ENCODE measurements at regions not wholly inside any gene's neighbourhood (a gene's known extent, or its start where the extent isn't known, plus 50 kb on each side); places are given as distances from the start of the nearest gene placed in this dataset.
"Not testable (repeated sequence)": the region's sequence is repeated elsewhere in the genome, so short reads cannot be mapped to it uniquely, and the experiment has no call there.

DNA sequence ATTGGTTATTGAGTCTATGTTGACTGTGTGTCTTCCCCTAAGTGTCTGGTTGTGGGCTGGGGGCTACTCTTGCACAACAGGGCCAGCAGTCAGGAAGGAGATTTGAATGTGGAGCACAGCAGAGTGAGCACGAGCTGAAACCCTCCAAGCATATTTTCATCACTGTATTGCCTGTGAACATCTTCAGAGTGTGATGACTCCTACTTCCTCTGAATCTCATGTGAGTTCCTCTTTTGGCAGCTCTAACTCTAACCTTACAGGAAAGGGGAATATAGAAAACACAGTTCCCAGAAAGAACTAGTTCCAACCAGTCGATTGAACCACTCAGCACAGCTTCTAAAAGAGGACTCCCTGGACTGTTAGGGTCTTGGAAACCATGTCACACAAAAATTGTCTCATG is 211.6 kb downstream of the RAP2B start:
- no peak for DNase-seq

DNA sequence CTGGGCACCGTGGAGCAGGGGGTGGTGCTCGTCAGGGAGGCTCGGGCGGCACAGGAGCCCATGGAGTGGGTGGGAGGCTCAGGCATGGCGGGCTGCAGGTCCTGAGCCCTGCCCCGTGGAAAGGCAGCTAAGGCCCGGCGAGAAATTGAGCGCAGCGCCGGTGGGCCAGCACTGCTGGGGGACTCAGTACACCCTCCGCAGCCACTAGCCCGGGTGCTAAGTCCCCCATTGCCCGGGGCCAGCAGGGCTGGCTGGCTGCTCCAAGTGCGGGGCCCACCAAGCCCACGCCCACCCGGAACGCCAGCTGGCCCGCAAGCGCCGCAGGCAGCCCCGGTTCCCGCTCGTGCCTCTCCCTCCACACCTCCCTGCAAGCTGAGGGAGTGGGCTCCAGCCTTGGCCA is 216.3 kb downstream of the RAP2B start:
- DNase-seq: not testable (repeated sequence)

DNA sequence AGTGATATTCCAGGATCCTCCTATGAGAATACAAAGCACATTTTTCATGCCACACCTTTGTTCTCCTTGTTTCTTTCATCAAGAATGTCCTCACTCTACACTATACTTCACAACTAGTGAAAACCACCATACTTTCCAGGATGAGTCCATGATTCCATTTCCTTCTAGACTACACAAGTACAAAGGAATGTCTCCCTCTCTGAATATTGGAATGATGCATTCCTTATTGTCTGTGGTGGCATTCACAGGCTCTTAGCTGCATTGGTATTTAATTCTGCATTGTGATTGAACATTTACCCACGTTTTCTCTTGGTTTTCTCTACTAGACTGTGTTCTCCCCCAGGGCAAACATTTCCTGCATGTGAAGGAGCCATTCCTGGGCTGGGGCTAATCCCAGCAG is 217.5 kb downstream of the RAP2B start:
- no peak for DNase-seq

DNA sequence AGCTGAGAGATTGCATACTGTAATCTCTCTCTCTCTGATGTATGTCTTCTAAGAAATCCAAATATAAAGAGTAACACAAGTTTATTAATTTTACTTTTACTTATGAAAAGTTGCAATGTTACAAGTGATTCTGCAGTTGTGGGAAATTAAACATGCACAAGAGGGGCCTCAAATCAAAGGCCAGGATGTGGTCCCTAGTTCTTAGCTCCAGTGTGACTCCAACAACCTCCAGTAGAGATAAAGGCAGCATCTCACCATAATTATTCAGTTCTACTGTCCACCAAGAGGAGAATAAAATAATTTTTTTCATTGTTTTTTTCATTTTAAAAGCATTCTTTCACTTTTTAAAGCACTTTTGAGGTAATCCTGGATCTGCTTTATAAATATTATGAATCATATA is 223.3 kb downstream of the RAP2B start:
- DNase-seq: no peak

DNA sequence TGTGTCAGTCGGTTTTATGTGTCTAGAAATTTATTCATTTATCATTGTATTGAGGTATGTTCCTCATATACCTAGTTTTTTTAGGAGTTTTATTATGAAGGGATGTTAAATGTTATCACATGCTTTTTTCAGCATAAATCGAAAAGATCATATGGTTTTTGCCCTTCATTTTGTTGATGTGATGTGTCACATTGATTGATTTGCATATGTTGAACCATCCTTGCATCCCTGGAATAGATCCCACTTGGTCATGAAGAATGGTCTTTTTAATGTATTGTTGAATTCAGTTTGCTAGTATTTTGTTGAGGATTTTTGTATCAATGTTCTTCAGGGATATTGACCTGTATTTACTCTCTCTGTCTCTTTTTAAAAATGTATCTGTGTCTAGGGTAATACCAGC is 230.3 kb downstream of the RAP2B start:
- no peak for DNase-seq

DNA sequence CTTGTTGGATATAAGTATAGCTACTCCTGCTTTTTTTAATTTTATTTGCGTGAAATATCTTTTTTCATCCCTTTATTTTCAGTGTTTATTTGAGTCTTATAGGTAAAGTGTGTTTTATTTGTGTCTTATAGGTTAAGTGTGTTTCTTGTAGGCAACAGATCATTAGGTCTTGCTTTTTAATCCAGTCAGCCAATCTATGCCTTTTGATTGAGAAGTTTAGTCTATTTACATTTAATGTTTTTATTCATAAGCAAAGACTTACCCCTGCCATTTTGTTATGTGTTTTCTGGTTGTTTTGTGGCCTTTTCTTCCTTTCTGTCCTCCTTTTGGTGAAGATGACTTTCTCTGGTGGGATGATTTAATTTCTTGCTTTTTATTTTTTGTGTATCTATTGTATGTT is 232.0 kb downstream of the RAP2B start:
- DNase-seq: no peak

DNA sequence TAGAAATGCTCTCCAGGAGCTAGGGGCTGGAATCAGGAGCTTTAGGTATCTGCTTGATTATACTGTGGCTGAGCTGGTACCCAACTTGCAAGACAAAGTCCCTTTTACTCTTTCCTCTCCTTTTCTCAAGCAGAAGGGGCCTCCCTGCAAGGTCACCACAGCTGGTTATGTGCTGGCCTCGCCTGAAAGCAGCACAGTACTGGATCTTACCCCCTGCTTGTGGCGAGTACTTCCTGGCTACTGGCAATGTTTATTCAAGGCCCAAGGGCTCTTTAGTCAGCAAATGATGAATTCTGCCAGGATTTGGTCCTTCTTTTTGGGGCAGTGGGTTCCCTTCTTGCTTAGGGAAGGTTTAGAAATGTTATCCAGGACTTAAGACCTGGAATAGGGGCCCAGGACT is 234.6 kb downstream of the RAP2B start:
- no peak for DNase-seq

DNA sequence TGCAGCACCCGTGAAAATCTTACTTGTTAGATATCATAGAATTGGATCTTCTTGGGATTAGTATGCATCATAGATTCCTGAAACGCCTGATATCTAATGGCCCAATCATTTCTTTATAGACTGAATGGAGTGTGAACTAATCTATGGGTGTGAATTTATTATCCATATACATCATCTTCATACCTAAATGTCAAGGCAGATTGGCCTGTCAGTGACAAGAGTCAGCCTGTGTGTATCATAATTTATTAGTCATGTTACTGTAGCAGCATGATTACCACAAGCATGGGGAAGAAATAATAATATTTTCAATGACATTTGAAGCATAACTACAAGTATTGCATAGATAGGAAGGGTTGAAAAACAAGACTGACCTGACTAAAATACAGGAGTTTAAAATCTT is 235.8 kb downstream of the RAP2B start:
- no peak for DNase-seq

DNA sequence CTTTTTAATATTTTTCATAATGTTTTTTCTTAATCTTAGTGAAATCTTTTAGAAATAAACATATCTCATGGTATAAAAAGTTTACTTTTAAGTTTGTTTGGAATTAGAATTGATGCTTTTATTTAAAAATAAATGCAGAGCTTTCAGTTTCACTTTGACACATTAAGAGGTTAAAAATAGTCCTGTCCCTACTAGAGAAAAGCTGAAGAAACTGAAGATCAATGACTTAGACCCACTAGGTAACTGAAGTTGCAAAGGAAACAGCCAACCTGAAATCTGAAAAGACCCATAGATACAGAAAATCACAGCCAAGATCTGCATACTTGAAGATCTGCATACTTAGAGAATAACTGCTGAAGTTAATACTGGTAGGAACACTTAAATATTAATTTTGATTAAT is 237.6 kb downstream of the RAP2B start:
- no peak for DNase-seq

DNA sequence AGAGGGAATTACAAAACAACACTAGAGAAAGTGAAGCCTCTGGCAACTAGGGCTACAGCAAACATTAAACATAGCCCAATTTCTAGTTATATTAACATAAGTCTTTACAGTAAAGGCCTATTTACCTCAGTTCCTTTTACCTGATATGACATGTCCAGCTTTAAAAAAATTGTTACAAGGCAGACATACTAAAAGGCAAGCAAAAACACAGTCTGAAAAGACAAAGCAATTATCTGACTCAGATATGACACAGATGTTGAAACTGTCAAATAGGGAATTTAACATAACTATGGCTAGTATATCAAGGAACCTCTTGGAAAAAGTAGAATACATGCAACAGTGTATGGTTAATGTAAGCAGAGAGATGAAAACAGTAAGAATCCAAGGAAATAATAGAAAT is 238.6 kb downstream of the RAP2B start:
- DNase-seq: no peak

DNA sequence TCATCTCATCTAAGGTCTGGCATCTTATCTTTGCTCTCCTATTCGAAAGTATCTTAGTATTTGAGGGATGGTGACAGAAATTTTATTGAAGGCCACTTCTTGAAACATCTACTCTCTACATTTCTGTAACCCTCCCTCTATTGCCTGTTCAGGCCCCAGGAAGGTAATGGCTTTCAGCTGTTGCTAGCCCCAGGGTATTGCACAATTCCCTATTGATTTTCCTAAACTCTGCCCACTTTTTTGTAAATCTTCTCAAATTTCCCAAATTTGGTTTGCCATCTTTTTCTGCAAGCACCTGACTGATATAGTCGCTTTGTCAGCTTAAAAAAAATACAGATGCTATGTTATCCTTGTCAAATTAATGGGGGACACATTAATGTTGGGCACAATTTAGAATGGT is 242.1 kb downstream of the RAP2B start:
- no peak for DNase-seq

DNA sequence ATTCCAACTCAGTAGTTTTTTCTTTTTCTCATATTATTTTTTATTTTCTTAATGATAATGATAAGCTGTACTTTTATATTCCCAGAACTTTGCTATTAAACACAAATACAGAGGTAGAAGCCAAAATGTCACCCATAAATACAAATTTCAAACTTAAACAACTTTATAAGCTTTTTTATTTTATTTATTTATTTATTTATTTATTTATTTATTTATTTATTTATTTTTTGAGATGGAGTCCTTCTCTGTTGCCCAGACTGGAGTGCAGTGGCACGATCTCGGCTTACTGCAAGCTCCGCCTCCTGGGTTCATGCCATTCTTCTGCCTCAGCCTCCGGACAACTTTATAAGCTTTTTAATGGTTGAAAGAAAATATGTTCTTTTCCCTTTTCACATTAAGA is 243.3 kb downstream of the RAP2B start:
- not testable (repeated sequence) for DNase-seq

DNA sequence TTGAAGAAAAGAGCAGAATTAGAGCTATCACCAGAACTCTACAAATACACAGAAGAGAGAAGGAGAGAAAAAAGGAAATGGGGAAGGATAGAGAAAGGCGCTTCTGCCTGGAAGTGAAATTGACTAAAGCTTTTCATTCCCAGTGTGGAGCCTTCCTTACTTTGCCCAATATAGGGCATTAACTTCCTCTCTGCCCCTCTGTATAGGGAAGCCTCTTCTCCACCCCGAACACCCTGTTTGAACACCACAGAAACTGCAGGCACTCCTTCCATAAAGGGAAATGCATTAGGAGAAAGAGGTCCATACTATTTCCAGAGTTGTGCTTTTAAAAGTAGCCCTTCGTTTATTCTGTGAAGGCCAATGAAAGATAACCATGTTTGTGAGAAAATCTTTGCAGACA is 248.5 kb downstream of the RAP2B start:
- DNase-seq: no peak

DNA sequence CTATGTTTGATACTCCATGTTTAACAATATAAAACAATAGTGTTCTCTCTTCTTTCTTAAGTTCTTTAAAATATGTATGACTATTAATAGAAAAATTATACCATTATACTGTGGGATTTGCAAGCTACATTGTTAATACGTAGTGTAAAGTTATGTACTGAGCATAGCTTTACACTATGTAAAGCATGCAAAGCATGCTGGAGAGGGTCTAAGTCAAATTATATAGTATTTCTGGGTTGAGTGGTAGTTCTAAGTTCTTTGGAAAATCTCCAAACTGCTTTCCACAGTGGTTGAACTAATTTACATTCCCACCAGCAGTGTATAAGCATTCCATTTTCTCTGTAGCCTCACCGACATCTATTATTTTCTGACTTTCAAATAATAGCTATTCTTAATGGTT is 253.0 kb downstream of the RAP2B start:
- DNase-seq: no peak

DNA sequence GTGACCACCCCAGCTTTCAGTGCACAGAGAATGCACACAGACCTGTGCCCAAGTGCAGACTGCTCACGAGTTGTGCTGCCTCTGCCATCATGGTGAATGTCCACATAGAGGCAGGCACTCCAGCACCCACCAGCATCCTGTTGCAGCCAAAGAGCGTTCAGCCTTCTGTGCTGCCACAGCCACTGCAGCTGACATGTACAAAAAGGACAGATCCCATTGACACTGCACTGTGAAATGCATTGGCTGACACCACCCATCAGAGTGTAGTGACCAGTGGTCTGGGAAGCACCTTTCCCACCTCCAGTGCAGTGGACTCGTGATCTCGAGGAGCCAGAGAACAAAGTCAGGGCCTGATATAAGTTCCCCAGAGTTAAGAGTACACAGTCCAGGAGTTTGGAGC is 260.3 kb downstream of the RAP2B start:
- no peak for DNase-seq

DNA sequence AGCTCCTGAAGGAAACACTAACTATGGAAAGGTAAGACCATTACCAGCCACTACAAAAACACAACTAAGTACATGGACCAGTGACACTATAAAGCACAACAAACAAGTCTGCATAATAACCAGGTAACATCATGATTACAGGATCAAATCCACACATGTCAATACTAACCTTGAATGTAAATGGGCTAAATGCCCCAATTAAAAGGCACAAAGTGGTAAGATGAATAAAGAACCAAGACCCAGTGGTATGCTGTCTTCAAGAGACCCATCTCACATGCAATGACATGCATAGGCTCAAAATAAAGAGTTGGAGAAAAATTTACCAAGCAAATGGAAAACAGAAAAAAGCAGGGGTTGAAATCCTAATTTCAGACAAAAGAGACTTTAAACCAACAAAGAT is 261.8 kb downstream of the RAP2B start:
- DNase-seq: not testable (repeated sequence)

DNA sequence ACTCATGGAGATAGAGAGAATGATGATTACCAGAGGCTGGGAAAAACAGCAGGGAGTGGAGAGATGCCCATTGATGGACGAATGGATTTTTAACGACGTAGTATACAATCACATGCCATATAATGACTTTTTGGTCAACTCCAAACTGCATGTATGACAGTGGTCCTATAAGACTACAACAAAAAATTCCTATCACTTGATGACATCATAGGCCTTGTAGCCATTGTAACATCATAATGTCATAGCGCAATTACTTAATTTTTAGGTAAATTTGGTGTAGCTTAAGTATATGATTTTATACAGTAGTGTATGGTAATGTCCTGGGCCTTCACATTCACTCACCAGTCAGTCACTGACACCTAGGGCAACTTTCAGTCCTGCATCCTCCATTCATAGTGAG is 264.3 kb downstream of the RAP2B start:
- DNase-seq: no peak

DNA sequence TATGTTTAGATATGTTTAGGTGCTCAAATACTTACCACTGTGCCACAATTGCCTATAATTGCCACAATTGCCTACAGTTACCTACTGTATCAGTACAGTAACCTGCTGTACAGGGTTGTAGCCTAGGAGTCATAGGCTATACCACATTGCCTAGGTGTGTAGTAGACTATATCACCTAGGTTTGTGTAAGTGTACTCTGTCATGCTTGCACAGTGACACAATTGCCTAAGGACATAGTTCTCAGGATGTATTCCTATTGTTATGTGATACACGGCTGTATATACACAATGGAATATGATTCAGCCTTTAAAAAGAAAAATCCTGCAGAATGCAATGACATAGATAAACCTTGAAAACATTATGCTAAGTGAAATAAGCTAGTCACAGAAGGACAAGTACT is 264.8 kb downstream of the RAP2B start:
- DNase-seq: no peak

DNA sequence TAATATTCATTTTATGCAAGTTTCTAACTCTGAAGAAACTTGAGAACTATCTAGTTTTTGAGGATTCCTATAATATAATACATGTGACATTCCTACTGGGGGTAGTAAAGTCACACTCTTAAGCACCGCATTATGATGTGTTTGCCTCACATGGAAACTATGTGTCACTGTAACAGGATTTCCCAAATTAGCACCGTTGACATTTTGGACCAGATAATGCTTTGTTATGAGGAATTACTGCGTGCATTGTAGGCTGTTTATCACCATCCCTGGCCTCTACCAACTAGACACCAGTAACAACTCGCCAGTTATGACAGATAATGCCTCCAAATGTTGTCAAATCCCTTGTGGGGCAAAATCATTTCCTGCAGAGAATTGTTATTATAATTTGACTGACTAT is 267.8 kb downstream of the RAP2B start:
- DNase-seq: no peak

DNA sequence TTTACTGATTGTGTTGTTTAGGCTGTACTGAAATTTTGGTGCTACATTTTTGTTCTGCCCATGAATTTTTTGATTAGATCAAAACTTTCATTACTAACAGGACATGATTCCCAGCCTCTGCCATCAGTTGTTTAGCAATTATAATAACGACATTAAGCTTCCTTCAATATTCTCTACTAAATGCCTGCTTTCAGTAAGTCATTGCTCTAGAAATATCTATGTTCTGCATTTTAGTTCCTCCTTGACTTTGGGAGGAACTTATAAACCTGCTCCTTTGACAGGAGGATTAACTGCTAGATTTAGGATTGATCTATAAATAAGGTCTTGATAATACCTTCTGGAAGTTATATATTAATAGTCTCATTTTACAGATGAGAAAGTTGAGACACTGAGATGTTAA is 269.1 kb downstream of the RAP2B start:
- no peak for DNase-seq

DNA sequence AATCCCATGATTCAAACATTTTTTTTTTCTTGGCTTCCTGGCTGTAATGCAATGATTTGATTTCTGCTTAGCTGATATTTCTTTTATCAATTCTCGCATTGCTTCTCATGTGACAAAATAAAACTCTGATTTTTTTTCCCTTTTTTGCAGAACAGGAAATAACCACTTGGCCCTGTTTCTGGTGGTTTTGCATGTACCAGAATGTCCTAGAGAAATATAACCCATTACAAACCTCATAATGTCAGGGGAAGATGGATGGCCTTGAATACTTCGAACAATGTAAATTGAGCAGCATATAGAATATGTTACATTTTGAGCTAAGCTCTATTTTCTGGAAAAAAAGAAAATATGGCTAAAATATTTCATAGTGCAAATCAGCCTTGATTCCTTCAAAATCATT is 275.6 kb downstream of the RAP2B start:
- no peak for DNase-seq

DNA sequence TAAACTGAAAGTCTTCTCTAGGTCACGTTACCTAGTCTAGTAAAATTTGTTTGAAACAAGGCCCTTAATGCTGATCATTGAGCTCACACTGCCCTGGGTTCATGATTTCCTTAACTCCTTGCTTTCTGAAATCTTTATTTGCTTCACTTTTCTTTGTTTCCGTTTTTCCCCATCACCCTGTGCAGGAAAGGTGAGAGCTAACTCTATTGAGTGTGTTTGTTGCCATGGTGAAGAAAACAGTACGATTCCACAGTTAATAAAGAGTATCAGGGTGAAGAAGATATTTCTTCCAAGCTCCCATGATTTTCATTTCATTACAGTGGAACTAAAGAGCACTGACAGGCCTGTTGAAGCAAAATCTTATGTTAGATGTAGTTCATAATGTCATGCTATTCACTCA is 276.2 kb downstream of the RAP2B start:
- no peak for DNase-seq

DNA sequence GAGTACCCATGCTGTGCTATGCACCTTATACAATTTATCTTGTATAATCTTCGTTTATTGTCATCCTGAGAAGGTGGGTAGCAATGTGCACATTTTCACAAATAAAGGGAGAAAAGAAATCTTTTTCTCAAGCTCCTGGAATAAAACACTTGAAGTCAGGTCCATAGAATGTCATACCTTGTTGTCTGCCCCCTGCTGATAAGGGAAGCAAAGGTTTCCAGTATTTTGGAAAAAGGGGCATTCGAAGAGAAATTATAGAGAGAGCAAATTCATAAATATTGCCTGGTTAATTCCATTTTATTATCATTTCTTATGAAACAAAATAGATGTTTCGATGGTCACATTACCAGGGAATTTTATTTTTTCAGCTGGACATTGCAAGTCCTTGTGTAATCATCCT is 277.8 kb downstream of the RAP2B start:
- DNase-seq: no peak

DNA sequence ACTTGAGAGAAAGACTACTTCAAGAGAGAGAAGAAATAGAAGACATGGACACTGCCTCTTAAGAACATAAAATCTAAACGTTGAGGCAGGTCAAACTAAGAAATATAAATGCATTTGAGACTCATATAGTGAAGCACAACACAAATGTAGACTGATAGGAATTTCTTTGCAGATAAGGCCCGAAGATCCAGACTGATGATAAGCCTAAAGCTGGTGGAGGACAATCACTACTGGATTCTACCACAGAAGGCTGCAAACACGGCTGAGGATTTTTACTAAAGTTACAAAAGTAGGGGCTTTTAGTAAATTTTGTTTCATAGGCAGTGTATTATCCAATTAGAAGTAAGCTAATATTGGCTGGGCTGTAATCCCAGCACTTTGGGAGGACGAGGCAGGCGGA is 278.3 kb downstream of the RAP2B start:
- no peak for DNase-seq

DNA sequence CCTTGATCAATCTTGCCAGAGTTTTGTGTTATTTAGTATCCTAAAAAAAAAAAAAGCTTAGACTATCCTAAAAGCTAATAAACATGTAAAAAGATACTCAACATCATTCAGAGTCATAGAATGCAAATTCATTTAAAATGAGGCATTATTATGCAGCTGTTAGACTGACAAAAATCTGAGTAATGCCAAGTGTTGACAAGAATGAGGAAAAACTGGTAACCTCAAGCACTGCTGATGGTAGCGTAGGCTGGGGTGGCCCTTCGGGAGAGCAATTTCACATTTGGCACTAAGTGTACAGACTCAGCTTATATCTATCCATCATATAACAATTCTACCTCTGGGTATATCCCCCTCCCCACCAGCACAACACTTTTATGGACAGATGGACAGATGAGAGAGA is 280.4 kb downstream of the RAP2B start:
- DNase-seq: no peak
